ELF-1 (cell line): ENCODE measurements at regions not wholly inside any gene's neighbourhood (a gene's known extent, or its start where the extent isn't known, plus 50 kb on each side); places are given as distances from the start of the nearest gene placed in this dataset.
"Not testable (repeated sequence)": the region's sequence is repeated elsewhere in the genome, so short reads cannot be mapped to it uniquely, and the experiment has no call there.

ENCODE experiments used
- DNase-seq: peaks from one replicate; pipeline ENCODE4 v3.0.0-alpha.2; 2016; ENCODE audit warnings: low read depth, low spot score

DNA sequence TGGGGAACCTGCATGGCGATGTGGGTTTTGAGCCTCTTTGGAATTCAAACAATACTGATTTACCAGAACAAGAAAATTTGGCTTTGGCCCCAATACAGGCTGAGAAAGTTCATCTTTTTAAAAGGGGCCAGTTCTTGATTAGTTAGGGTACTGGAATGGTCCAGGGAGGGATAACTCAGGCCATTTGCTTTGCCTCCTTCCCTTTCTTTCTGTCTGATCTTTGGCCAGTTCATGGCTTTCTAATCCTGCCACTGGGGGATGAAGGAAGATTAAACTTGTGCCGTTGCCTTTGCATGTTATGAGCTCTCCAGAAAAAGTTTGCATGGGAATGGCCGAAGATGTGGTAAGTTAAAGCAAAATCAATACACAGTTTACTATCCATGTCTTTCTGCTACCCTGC is 78.4 kb downstream of the ADAMTS15 start:
- DNase-seq: no peak

DNA sequence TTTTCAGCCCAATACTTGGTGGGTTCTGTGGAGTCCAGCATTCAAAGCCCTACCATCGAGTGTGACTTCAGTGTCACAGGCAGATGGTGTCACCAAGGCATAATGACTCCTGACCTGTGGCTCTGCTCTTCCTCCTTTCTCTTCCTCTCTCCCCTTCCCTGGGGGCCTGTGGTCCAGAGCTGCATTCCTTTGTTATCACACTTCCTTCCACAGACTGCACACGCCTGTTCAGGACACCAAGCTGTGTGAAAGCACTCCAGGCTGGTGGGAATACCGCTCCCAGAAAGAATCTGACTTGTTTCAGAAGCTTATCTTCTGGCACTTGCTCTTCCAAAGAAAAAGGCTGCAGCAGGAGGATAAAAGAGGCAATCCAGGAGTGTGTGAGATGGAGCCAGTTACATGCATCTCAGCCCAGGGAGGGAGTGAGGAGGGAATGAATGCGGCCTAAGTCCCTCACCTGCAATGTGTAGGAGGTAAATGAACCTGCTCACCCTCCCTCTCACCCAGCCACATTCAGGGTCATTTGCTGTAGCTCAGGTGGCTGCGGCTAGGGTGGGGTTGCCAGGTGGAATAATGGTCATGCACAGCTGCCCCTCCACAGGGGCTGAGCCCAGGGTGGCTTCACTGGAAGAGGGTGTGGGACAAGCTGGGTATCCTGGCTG is 79.3 kb downstream of the ADAMTS15 start:
- DNase-seq: peak; percentile 75

DNA sequence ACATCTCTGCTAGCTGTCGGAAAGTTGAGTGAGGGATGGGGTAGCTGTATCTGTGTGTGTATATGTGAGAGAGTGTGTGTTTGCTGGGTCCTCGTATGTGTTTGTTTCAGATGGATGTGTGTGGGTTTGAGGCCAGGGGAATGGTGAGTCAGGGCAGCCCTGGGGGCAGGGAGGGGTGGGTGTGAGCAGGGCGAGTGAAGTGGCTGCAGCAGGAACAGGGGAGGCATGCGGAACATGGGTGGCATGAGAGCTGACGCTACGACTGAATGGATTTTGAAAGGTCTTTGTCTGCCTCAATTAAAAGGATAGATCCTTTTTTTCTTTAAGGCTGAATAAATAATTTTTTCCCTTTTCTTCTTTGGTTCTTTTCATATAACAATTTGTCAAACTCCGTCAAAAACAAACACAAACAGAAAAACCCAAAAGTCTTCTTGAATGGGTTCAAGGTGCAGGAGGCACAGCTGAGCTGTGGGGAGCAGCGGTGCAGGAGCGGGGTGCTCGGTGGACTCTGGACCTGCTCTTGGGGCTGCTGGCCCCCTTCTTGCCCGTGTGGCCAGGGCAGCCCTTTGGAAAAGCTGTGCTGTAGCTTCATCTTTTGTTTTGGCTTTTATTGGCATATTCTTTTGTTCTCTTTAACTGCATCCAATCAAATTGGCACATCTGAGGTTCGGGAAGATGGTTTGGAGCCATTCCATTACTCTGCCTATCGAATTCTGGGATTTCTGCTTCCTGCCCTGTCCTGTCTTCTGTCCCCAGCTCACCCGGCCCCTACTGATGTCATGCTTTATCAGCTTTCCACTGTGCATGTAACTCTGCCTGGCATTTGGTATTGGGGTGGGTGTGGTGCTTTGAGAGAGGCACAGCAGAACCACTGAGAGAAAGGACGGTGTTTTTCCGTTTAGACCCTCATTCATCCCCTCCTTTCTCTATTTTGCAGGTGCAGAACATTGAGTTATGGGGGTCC is 80.1 kb downstream of the ADAMTS15 start:
- no peak for DNase-seq

DNA sequence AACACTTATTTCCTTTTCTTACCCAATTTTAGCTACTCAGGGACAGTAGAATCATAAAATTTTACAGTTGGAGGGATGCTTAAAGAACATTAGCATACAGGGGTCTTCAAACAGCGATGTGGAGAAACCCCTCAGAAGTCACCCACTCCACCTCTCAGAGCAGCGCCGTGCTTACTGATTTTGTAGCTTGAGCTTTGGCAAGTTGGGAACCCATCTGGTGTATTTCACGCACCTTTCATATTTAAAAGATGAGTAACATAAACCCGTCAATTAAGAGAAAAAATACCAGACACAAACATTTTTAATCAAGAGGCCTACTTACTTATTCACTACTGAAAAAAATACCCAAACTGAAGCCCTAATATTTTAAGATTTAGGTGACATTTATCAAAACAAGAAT is 80.9 kb downstream of the ADAMTS15 start:
- no peak for DNase-seq

DNA sequence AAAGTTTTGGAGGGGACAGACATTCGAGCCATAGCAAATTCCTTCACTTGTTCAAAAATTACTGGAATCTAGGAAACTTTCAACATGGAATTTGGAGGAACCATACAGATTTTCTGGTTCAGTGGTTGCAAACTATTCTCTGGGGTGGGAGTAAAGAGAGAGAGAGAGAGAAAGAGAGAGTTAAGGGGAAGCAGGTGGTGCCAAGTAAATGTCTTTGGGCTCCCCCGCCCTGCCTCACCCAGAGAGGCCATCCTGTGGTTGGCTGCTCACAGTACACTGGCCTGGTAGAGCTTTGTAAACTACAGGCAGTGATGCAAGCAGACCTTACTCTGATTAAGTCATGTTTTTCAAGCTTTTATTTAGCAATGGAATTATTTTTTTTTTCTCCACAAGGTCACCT is 82.6 kb downstream of the ADAMTS15 start:
- no peak for DNase-seq

DNA sequence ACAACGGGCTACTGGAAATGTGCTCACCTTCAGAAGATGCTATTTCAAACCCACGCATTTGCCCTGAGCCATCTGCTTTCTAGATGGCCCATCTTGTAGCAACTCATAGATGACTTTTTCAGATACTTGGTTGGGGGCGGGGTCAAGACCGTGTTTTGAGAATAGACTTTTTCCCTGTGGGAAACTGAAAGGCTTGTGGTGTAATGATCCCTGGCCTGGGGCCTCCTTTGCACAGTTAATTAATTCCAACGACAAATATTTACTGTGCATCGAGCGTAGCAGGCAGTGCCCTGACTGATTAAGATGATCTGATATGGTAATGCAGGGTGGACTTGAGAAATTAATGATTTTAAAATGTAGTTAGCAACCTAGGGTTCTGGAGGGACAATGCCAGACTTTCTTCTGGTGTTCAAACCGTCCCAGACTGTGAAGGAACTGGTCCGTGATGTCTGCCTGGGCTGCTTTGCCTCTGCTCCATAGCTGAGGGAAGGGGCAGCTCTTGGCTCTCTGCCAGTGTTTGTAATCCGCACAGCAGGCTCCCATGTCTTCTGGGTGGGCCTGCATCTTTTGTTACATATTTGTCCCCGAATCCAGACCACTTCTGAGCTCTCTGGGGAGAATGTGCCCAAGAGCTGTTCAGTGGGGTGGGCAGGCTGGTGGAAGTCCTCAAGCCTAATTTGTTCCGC is 84.8 kb downstream of the ADAMTS15 start:
- no peak for DNase-seq

DNA sequence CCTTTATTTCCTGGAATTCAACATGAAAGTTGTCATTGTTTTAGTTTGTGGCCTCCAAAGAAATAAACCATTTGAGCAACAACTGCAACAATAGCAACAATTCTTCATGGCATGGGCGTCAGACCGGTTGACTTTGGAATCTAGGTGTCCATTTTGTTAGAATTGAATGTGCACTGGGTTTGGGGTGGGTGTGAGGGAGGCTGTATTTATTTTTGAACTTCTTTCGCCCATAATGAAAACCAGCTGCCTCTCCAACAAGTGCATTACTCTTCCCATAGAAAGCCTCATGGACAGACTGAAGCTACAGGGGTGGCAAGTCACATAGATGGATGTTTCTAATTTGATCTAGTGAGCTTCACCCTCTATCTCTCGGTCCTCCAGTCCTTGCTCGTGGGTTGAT is 85.4 kb downstream of the ADAMTS15 start:
- no peak for DNase-seq

DNA sequence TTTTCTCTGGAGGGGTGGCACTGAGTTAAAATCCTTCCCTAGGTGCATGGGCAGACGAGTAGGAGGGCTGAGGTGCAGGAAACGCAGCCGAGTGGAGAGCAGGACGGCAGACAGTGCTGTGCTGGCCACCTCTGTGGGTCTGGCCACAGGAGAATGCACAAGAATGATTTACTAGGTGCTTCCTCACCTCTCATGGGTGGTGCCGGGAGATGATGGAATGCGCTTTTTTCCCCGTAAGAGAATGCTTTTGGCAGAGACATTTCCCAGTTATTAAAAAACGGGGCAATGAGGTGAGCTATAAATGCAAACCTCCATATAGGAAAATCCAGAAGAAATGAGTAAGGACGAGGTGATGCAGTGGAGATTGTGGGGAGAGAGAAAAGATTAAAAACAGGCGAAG is 86.1 kb downstream of the ADAMTS15 start:
- no peak for DNase-seq

DNA sequence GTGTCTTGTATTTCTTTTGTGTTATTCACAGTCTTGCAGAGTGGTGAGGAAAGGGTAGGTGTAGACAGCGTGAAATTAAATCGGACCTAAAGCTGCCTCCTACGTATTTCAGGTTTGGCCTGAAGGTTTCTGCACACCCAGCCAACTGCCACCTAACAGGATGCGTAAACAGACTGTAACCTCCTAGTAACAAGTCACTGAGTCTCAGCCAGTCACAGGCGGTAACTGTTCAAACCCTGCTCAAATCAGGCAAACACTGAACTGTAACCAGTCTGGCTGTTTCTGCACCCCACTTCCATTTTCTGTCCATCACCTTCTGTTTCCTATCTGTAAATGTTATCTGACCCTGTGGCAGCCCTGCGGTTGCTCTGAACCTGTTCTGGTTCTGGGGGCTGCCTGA is 87.1 kb downstream of the ADAMTS15 start:
- no peak for DNase-seq

DNA sequence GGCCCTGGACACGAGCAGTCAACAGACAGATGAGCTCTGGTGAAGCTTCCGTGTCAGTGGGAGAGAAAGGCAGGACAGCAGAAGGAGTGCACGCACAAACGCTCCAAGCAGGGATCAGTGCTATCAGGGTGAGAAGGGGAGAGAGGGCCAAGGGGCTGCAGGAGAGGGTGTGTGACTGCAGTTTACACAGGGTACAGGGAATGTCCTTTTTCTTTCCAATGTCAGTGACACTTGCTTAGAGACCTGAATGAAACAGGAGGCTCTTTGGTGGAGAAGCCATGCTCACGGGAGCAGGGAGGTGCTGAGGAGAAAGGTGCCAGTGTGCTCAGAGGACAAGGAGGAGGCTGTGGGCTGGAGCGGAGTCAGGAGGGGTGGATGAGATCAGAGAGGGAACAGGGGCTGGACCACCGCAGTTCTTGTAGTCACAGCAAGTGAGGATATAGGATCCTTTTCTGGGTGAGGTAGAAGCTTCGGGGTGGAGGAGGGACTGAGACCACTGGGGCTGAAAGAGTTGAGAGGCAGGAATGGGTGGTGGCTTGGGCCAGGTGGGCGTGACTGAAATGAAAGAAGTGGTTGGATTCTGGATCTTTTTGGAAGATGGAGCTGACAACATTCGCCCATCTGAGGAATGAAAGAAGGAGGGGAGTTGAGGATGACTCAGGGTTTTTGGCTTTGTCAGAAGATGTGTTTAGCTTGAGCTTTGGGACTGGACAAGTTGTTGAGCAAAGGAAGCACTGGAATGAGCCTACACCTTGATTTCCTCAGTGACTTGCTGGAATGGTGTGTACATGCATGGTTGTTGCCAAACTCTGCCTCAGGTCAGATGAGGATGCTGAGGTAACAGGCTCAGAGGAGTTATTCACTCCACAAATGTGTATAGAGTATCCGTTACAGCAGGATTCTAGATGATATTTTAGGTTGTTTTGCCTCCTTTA is 87.9 kb downstream of the ADAMTS15 start:
- no peak for DNase-seq

DNA sequence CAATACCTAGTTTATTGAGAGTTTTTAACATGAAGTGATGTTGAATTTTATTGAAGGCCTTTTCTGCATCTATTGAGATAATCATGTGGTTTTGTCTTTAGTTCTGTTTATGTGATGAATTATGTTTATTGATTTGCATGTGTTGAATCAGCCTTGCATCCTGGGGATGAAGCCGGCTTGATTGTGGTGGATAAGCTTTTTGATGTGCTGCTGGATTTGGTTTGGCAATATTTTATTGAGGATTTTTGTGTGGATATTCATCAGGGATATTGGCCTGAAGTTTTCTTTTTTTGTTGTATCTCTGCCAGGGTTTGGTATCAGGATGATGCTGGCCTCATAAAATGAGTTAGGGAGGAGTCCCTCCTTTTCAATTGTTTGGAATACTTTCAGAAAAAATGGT is 91.2 kb downstream of the ADAMTS15 start:
- not testable (repeated sequence) for DNase-seq

DNA sequence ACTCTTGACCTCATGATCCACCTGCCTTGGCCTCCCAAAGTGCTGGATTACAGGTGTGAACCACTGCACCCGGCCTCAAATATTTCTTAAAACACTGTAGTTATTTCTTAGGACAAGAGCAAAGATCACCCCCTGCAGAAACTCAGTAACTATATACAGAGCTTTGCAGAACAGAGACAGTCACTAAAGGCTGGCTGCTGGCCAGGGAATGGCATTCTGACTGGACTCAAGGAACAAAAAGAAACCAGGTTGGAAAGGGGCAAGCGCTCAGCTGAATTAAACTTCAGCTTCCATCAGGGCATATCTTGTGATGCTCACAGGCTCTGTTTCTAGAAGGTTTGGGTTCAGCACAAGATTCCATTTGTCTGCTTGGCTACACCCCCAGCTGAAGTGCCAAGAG is 95.8 kb downstream of the ADAMTS15 start:
- no peak for DNase-seq

DNA sequence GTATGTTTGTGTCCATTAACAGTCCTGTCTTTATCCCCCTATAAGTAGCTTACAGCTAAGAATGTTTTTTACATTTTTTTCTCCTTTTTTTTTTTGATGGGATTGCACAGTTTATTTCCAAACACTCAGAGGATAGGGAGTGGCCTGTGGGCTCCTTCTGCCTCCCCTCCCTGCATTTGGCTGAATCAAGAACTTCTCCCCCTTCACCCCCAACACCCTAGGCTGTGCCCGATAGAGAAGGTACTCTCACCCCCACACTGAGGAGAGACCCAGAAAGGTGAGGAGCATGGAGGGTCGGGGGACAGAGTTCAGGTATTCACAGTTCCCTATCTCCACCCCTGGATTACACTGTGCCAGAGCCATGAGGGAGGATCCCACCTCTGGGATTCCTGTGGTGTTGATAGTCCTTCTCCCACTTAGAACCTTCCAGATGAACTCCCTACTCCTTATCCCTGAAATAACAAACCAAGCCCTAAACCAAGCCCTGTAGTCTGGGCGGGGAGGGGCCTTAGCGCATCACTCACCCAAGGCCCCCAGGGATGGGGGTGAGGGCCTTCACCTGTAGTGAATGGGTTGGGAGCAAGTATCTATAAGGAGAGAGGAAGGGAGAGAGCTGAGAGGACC is 97.1 kb downstream of the ADAMTS15 start:
- no peak for DNase-seq

DNA sequence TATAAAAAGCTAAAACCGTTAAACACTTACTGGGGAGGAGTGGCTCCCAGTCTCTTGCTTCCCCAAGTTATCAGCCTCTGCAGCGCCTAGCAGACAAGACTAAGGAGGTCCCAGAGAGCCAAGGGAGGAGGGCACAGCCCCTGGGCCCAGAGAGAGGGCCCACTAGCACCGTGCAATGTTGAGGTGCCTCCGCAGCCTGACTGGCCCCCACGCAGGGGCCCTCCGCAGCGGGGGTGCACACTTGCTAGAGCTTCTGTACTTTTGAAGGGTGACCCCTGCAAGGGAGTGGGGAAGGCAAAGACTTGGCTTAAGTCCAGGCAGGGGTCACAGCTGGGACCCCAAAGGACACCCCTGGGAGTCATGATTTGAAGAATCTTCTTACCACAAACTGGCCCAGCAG is 98.0 kb downstream of the ADAMTS15 start:
- no peak for DNase-seq

DNA sequence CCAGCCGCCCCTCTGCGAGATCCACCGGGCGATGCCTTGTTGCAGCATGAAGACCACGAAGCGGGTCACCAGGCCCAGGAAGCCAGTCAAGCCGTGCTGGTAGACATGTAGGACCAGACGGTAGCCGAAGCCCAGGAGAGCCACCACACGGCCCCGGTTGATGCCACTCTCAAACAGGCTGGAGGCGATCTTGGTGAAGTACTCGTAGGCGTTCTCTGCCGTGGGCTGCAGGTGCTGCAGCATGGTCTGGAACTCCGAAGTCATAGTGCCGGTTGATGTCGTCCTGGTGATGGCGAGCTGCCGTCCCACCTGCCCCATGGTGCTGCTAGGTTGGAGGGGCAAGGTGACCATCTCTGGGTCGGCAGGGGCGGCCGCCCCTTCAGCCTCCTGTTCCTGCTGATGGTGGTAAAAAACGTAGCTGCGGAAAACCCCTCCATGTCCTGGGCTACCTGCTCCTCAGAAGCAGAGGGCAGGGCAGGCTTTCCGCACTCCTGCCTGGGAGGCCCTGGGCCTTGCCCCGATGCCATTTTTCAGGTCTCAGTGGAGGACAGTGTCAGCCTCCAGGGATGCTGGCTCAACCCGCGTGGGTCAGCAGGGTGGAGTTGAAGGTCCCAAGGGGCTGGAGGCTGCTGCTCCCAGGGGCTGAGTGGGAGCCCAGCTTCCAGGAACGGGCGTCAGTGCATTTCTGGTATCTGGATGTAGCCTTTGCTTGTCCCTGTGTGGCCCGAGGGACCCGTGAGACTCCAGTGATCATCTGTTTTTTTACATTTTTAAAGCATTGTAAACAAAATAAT is 98.7 kb downstream of the ADAMTS15 start:
- DNase-seq: no peak

DNA sequence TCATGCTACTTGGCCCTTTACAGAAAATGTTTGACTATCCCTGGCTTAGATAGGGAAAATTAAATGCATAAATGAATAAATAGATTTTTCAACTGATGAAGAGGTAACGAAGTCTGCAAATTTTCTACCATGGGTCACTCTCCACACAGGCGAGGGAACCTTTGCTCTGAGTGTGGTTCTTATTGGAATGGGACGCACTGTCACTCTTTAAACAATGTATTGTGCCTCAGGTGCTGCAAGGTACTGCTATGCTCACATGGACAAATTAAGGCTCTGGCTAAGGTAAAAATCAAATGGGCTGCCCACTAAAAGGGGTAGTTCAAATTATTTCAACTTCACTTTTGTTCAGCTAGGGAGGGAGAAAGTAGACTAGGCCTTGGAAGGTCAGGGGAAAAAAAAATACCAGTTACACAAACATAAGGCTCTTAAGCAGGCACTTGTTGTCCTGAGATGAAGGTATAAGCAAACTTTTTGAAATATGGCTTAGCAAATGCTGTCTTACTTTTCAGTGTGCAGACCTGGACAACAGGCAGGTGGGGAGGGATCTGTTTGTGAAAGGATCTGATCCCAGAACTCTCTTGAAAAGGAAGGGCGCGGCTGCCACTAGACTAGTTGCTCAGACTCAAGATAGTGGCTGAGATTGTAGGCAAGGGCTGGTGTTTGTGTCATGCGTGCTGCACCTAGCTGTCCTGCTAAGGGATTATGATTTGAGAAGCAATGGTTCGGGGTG is 99.5 kb downstream of the ADAMTS15 start:
- DNase-seq: no peak

DNA sequence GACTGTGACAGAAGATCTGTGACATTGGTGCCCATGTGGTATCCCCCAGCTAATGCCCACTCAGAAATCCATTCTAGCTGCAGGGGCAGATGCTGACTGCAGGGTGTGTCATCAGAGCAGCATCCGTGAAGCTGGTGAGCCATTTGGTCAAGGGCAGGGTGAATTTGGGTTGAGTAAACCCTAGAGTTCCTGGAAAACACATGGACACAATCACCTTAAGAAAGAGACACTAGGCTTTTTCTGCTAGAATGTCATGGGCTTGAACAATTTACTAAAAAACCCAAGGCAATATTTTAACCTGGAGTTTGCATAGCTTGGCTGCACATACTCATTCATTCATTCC is 100.0 kb downstream of the ADAMTS15 start:
- DNase-seq: no peak

DNA sequence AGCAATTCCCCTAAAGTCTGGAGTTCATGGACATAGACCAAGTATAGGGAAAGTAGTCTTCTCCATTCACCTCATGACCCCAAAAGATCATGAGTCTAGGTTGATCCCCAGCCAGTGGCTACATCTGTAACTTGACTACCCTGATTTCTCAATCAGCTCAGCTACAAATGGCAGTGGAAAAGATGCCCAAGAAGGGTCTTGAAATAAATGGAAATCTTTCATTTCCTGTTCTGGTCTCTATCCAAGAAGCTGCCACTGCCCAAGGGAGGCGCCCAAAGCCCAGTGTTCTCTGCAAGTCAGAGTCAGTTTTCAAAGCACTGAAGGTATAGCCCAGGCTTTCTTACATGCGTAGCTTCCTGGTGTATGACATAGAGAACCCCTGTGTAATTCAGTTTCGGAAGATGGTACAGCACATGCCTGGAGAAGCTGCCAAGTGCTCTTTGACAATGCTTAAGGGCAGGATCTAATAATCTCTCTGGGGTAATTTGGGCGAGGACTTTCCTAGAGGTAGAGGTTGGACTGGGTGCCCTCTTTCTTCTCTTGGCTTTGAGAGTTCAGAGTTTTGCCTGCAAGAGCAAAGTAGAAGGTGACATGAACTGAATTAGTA is 101.1 kb downstream of the ADAMTS15 start:
- no peak for DNase-seq

DNA sequence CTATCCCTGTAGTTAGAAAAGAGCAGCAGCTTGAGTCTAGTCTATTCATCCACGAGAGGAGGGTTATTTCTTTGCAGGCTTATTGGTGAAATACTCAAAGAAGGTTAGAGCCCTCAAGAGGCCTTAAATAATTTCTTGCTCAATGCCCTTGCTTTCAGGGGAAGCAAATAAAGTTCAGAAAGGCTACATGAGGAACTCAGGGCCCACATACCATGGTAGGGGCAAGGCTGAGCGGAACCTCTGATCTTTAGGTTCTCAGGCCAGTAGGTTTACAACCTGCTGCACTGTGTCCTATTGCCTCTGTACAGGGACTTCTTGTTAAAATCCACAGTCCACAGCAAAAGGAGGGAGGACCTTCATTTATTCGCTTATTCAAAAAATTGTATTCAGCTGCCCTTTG is 101.7 kb downstream of the ADAMTS15 start:
- no peak for DNase-seq
